Upper lobe of left lung (tissue), 4 donors: ENCODE measurements at regions not wholly inside any gene's neighbourhood (a gene's known extent, or its start where the extent isn't known, plus 50 kb on each side); places are given as distances from the start of the nearest gene placed in this dataset.

Experiments used
- CTCF ChIP-seq, 6 experiments: fragments of 450-650 bp in 4 of 6; fragments of 200-600 bp in 2 of 6; sonication (generic) in 2 of 6; IDR thresholded peaks; one replicate each; pipeline ENCODE4 v1.5.1; 2016 to 2019; ENCODE audit warnings: antibody characterized with exemption in 6 of 6
- EP300 ChIP-seq, 4 donors: sonication (generic); formaldehyde crosslinking; IDR thresholded peaks; one replicate each; pipeline ENCODE4 v1.5.1; 2017; ENCODE audit warnings: antibody characterized with exemption in 4 of 4, control low read depth in 2 of 4
- POLR2A ChIP-seq, 4 donors: fragments of 450-650 bp; IDR thresholded peaks; one replicate each; pipeline ENCODE4 v1.5.1; 2016 to 2017; ENCODE audit warnings: antibody characterized with exemption in 4 of 4, mild to moderate bottlenecking in 2 of 4
- POLR2AphosphoS5 ChIP-seq, 2 donors: sonication (generic); formaldehyde crosslinking; IDR thresholded peaks; one replicate each; pipeline ENCODE4 v1.5.1; 2017; ENCODE audit warnings: antibody characterized with exemption in 2 of 2

DNA sequence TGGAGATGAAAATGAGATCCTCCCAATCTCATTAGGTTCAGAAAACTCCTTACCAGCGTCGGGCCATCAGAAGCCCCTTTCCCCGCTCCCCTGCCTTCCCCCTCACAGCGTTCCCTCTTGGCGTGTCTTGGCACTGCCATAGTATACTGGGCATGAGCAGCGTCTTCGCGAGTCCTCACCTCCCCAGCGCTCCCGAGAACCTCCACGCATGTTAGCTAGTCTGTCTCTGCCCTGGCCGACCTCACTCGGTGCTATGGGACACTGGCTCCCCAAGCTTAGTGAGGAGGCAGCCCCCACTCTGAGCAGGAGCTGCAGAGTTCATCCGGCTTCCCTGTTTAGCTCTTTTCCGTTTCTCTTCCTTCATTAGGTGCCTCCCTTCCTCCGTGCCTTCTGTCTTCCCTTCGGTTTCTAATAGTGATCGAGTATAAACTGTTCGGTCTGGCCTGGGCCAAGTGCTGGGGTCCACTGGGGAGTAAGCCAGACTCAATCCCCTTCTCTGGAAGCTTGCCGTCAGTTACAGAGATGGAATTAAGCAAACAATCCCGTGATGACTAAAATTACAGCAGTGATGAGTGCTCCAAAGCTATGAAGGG lies 63.8 kb upstream of the OPCML start:
- no peak for TF ChIP-seq CTCF (IDR thresholded peaks at IDR 0.05)
- no peak for TF ChIP-seq POLR2A (IDR thresholded peaks at IDR 0.05)
- no peak for TF ChIP-seq EP300 (IDR thresholded peaks at IDR 0.05)
- TF ChIP-seq POLR2AphosphoS5 (IDR thresholded peaks at IDR 0.05) = no peak
